B cell (primary cell): ENCODE measurements at regions not wholly inside any gene's neighbourhood (a gene's known extent, or its start where the extent isn't known, plus 50 kb on each side); places are given as distances from the start of the nearest gene placed in this dataset.

ENCODE experiments used
- ATAC-seq: fragments of 200-7000 bp; cut with Tn5 transposase; one replicate; pipeline ENCODE4 v1.10.0; 2021; ENCODE audit warnings: low read depth, mild to moderate bottlenecking, moderate number of reproducible peaks, moderate library complexity
- CTCF ChIA-PET: fragments of 350-600 bp; sonication (Branson Sonifier 250); formaldehyde crosslinking; loops from one replicate; lab custom pipeline; 2021; ENCODE audit warnings: antibody characterized with exemption, inconsistent platforms; lab: Charles Lee
- POLR2A ChIA-PET: fragments of 350-600 bp; sonication (Branson Sonifier 250); formaldehyde crosslinking; loops from one replicate; lab custom pipeline; 2021; ENCODE audit warnings: antibody characterized with exemption; lab: Charles Lee
- DNase-seq: peaks from one replicate; pipeline ENCODE4 v3.0.0; 2013
- H2AFZ ChIP-seq: 2 replicates; pipeline ENCODE4 v1.6.1; 2012; ENCODE audit warnings: mild to moderate bottlenecking, low read depth, low read length; ENCODE audit not compliant: insufficient read depth, poor library complexity, severe bottlenecking
- H3K27ac ChIP-seq, 2 donors: 1 replicate in 1 of 2; 2 replicates in 1 of 2; pipeline ENCODE4 v1.5.1; 2012 to 2013; ENCODE audit warnings: low read length in 2 of 2, mild to moderate bottlenecking in 2 of 2, moderate library complexity in 1 of 2
- H3K27me3 ChIP-seq, 4 experiments: fragments of 200-600 bp in 1 of 4; sonication (generic) in 1 of 4; replicated peaks in 1 of 4; 1 replicate in 2 of 4; 2 replicates in 2 of 4; pipeline versions ENCODE4 v1.6.1 to v1.7.0; 2013 to 2016; ENCODE audit warnings: low read length in 3 of 4, mild to moderate bottlenecking in 2 of 4, mixed read lengths in 1 of 4, moderate library complexity in 1 of 4; ENCODE audit not compliant: insufficient read depth in 4 of 4, control insufficient read depth in 3 of 4; ENCODE audit errors: control extremely low read depth in 1 of 4
- H3K36me3 ChIP-seq, 2 experiments: replicated peaks in 1 of 2; 1 replicate in 1 of 2; 2 replicates in 1 of 2; pipeline versions ENCODE4 v1.6.1 to v1.7.1; 2013; ENCODE audit warnings: low read length in 1 of 2; ENCODE audit not compliant: insufficient read depth in 2 of 2, control insufficient read depth in 1 of 2; ENCODE audit errors: control extremely low read depth in 1 of 2, extremely low read depth in 1 of 2
- H3K4me1 ChIP-seq, 2 donors: fragments of 200-600 bp in 1 of 2; sonication (generic) in 1 of 2; 1 replicate in 1 of 2; 2 replicates in 1 of 2; pipeline versions ENCODE4 v1.5.1 to v1.6.1; 2013 to 2017; ENCODE audit warnings: low read length in 2 of 2; ENCODE audit not compliant: control insufficient read depth in 2 of 2, insufficient read depth in 2 of 2
- H3K4me2 ChIP-seq: replicated peaks from 2 replicates; pipeline ENCODE3; 2012; ENCODE audit warnings: mild to moderate bottlenecking, low read depth, low read length; ENCODE audit not compliant: poor library complexity, severe bottlenecking
- H3K4me3 ChIP-seq, 5 experiments: fragments of 200-600 bp in 1 of 5; sonication (generic) in 1 of 5; 1 replicate in 3 of 5; 2 replicates in 2 of 5; pipeline versions ENCODE4 v1.5.1 to v1.7.0; 2011 to 2016; ENCODE audit warnings: low read length in 4 of 5, mild to moderate bottlenecking in 4 of 5, low read depth in 2 of 5, control low read depth in 1 of 5, moderate library complexity in 1 of 5; ENCODE audit not compliant: insufficient read depth in 1 of 5; ENCODE audit errors: control extremely low read depth in 1 of 5, extremely low read depth in 1 of 5
- H3K79me2 ChIP-seq: fragments of 200-600 bp; sonication (generic); one replicate; pipeline ENCODE4 v1.6.0; 2016; ENCODE audit warnings: low read length; ENCODE audit not compliant: control insufficient read depth, insufficient read depth
- H3K9ac ChIP-seq: fragments of 200-600 bp; sonication (generic); 2 replicates; pipeline ENCODE4 v1.6.1; 2017; ENCODE audit warnings: mild to moderate bottlenecking, low read length, moderate library complexity
- H3K9me3 ChIP-seq, 3 donors: one replicate each; pipeline versions ENCODE4 v1.6.1 to v1.7.1; 2013; ENCODE audit warnings: low read length in 2 of 3; ENCODE audit not compliant: control insufficient read depth in 2 of 3, insufficient read depth in 1 of 3; ENCODE audit errors: control extremely low read depth in 1 of 3
- H4K20me1 ChIP-seq: 2 replicates; pipeline ENCODE4 v1.6.0; 2012; ENCODE audit warnings: mild to moderate bottlenecking, low read length; ENCODE audit not compliant: insufficient read depth, control insufficient read depth, poor library complexity, severe bottlenecking
- H3K27ac Mint-ChIP-seq: one replicate; pipeline ENCODE4 v1.8.0; 2021; ENCODE audit warnings: mixed read lengths
- H3K27me3 Mint-ChIP-seq: one replicate; pipeline ENCODE4 v1.8.0; 2021; ENCODE audit warnings: mixed read lengths
- H3K4me1 Mint-ChIP-seq: one replicate; pipeline ENCODE4 v1.8.0; 2021; ENCODE audit warnings: mixed read lengths
- H3K4me3 Mint-ChIP-seq: one replicate; pipeline ENCODE4 v1.8.0; 2021; ENCODE audit warnings: mixed read lengths
- H3K9me3 Mint-ChIP-seq: one replicate; pipeline ENCODE4 v1.8.0; 2022; ENCODE audit warnings: mixed read lengths; ENCODE audit not compliant: insufficient read depth
- EZH2 ChIP-seq: IDR thresholded peaks from 2 replicates; pipeline ENCODE4 v1.6.1; 2012; ENCODE audit warnings: borderline replicate concordance, low read depth, mild to moderate bottlenecking, moderate library complexity, low read length; ENCODE audit not compliant: insufficient read depth, poor library complexity, severe bottlenecking
- WGBS: methylation state at CpG from one replicate; pipeline ENCODE4 v1.1.5; 2013; ENCODE audit warnings: missing lambda C conversion rate; ENCODE audit not compliant: insufficient coverage; 5-methylcytosine and 5-hydroxymethylcytosine counted together
- intact Hi-C: fragments of 100-400 bp; cut with micrococcal nuclease; formaldehyde crosslinking; loops from one replicate; pipeline ENCODE4 v1.10.0; 2022
- TF ChIP-seq, protein P1 (sequence below): fragments of 200-600 bp; IDR thresholded peaks from one replicate; pipeline ENCODE4 v1.8.0; 2022; ENCODE audit warnings: antibody characterized with exemption, mild to moderate bottlenecking

DNA sequence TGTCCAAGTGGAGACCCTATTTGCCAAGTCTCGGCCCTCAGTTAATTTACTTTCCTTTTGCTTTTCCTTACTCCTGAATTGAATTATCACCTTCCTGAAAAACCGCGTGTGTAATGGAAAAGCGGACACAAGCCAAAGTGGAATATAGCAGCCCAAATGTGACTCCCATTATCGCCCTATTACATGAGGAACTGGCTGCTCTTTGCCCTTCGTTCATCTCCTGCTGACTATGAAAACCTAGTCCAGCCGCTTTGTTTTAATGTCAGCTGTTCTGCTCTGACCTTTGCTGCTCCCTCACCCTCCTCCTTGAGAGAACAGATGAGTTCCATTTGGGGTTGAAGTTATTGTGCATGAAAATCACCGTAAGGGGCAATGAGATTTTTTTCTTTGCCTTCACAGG, 632.7 kb upstream of the SUCLG2 start:
- H3K4me1 Mint-ChIP-seq, result no peaks in the 10 kb centered on the region

GRCh38 chr3:68274286-68274685, 619.9 kb upstream of the SUCLG2 start:
- no peak overlapping the region for H3K4me3 ChIP-seq
- Mint-ChIP-seq H3K27ac (no peak overlapping the region), H3K27me3 (no peaks in the 10 kb centered on the region), H3K9me3 (no peaks in the 10 kb centered on the region), H3K4me1 (no peaks in the 10 kb centered on the region), H3K4me3 (no peak overlapping the region)
- 50% methylated on average over 1 of the region's 1 CpG for WGBS
- H3K4me1 ChIP-seq, result no peaks in the 10 kb centered on the region
- H3K4me2 ChIP-seq, result no peak overlapping the region
- no peaks in the 10 kb centered on the region for H4K20me1 ChIP-seq
- H2AFZ ChIP-seq, result no peak overlapping the region
- no peak for ATAC-seq
- intact Hi-C loops, result no loop called here
- no peak overlapping the region for H3K9ac ChIP-seq
- H3K27me3 ChIP-seq, result no peaks in the 10 kb centered on the region
- no peaks in the 10 kb centered on the region for H3K36me3 ChIP-seq
- no peak overlapping the region for H3K27ac ChIP-seq
- no peak for TF ChIP-seq EZH2
- TF ChIP-seq, protein P1, sequence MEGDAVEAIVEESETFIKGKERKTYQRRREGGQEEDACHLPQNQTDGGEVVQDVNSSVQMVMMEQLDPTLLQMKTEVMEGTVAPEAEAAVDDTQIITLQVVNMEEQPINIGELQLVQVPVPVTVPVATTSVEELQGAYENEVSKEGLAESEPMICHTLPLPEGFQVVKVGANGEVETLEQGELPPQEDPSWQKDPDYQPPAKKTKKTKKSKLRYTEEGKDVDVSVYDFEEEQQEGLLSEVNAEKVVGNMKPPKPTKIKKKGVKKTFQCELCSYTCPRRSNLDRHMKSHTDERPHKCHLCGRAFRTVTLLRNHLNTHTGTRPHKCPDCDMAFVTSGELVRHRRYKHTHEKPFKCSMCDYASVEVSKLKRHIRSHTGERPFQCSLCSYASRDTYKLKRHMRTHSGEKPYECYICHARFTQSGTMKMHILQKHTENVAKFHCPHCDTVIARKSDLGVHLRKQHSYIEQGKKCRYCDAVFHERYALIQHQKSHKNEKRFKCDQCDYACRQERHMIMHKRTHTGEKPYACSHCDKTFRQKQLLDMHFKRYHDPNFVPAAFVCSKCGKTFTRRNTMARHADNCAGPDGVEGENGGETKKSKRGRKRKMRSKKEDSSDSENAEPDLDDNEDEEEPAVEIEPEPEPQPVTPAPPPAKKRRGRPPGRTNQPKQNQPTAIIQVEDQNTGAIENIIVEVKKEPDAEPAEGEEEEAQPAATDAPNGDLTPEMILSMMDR, result no peak
- DNase-seq, result no peak
- ChIA-PET POLR2A (no interaction called here), CTCF (interaction anchor here (1.5 kb wide), 1 partner anchor 9 kb away, joined by 4 read pairs; no protein-coding TSS in a partner anchor)
- no peaks in the 10 kb centered on the region for H3K9me3 ChIP-seq
- no peaks in the 10 kb centered on the region for H3K79me2 ChIP-seq

More for the DNA sequence above, 632.7 kb upstream of the SUCLG2 start:
- Histone ChIP-seq H3K27me3 (no peaks in the 10 kb centered on the region), H3K4me1 (no peaks in the 10 kb centered on the region), H3K4me2 (no peak overlapping the region), H3K36me3 (no peaks in the 10 kb centered on the region), H3K9me3 (no peaks in the 10 kb centered on the region), H3K4me3 (no peak overlapping the region), H3K9ac (no peak overlapping the region), H3K27ac (no peak overlapping the region), H4K20me1 (no peaks in the 10 kb centered on the region), H2AFZ (no peak overlapping the region), H3K79me2 (no peaks in the 10 kb centered on the region)
- ChIA-PET POLR2A (no interaction called here), CTCF (no interaction called here)
- Mint-ChIP-seq H3K9me3 (no peaks in the 10 kb centered on the region), H3K27me3 (no peaks in the 10 kb centered on the region), H3K27ac (no peak overlapping the region), H3K4me3 (no peak overlapping the region)
- ATAC-seq, result no peak
- no peak for DNase-seq
- intact Hi-C loops, result no loop called here
- WGBS, result 82% methylated on average over 5 of the region's 8 CpGs
- no peak for TF ChIP-seq EZH2
- TF ChIP-seq, protein P1, result no peak
